GM10266 (cell line): ENCODE measurements at regions not wholly inside any gene's neighbourhood (a gene's known extent, or its start where the extent isn't known, plus 50 kb on each side); places are given as distances from the start of the nearest gene placed in this dataset.

Experiments used
- DNase-seq: peaks from one replicate; pipeline ENCODE4 v3.0.0; 2012; ENCODE audit errors: extremely low spot score
- TF ChIP-seq, protein P1 (sequence below): IDR thresholded peaks from 2 replicates; pipeline ENCODE4 v1.5.1; 2012; ENCODE audit warnings: mild to moderate bottlenecking, low read depth; ENCODE audit not compliant: control insufficient read depth, insufficient read depth; ENCODE audit errors: missing control alignments

DNA sequence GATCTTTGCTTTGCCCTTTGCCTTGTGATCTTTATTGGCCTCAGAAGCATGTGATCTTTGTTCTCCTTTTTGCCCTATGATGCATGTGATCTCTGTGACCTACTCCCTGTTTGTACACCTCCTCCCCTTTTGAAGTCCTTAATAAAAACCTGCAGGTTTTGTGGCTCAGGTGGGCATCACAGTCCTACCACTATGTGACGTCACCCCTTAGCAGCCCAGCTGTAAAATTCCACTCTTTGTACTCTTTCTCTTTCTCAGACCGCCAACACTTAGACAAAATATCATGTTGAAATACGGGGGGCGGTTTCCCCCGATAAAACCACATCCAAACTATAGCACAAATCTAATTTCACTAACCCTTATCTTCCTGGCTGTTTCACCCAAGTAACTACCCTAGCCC is 76.7 kb upstream of the RAPGEF4 start:
- TF ChIP-seq, protein P1, sequence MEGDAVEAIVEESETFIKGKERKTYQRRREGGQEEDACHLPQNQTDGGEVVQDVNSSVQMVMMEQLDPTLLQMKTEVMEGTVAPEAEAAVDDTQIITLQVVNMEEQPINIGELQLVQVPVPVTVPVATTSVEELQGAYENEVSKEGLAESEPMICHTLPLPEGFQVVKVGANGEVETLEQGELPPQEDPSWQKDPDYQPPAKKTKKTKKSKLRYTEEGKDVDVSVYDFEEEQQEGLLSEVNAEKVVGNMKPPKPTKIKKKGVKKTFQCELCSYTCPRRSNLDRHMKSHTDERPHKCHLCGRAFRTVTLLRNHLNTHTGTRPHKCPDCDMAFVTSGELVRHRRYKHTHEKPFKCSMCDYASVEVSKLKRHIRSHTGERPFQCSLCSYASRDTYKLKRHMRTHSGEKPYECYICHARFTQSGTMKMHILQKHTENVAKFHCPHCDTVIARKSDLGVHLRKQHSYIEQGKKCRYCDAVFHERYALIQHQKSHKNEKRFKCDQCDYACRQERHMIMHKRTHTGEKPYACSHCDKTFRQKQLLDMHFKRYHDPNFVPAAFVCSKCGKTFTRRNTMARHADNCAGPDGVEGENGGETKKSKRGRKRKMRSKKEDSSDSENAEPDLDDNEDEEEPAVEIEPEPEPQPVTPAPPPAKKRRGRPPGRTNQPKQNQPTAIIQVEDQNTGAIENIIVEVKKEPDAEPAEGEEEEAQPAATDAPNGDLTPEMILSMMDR = no peak
- no peak for DNase-seq

DNA sequence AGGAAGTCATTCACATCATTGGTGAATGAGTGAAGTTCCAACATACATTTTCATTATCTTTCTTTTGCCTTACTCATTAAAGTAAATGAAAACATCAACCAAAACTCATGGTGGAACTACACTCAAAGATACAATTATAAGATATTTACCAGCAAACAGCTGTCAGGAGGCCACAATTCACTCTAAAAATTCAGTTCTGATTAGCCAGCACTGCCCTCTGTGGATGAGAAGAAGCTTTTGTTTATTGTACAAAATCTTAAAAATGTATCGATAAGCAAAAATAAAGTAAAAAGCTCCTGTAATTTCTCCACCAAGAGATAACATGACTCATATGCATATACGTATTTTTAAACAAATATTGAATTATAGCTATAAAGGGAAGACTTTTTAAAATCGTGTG is 73.5 kb upstream of the RAPGEF4 start:
- TF ChIP-seq, protein P1 = no peak
- no peak for DNase-seq

DNA sequence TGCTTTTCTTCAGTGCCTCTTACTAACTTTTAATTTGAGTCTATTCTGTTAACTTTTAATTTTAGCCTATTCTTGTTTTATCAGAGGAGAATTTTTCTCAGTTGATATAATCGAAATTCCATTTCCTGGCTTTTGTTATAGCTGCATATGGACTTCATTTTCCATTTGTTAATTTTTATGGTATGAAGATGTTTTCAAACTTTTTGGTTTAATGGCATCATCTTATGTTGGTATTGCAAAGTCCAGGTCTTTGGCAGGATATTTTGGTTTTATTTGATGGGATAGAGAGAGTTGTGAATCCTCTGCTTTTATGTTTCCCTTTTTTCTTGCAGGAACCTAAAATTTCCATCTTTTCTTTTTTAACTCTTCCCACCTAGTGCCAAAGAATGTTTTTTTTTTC is 70.9 kb upstream of the RAPGEF4 start:
- DNase-seq = no peak
- TF ChIP-seq, protein P1 = no peak

DNA sequence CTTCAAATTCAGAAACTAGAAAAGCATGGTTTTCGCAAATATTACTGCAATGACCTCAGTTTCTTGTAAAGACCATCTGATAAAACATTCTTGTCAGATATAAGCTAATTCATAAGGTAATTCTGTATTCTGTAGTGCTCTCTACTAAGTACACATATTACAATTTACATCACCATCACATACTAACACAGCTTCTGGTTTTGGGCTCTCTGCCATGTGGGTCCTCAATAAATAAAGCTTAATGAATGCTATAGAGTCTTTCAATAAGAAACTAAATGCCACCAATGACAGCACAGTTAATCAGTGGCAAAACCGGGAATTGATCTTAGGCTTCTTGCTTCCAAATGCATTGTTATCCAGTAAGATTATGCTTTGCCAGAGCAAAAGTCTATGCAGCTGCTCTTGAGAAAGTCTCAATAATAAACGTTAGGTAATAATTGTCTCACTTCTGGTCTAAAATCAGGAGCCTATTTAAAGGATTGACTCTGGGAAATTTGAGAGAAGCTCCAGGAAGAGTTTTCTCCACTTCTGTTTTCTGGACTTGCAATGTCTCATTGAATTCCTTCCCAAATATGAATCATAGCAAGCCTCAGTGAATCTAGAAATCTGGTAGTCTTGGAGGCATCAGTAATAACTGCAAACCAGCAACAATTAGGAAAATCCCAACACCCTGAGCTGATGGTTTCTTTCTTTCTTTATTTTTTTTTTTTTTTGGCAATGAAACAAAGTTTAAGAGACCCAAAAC is 67.9 kb upstream of the RAPGEF4 start:
- DNase-seq = no peak
- TF ChIP-seq, protein P1 = no peak

DNA sequence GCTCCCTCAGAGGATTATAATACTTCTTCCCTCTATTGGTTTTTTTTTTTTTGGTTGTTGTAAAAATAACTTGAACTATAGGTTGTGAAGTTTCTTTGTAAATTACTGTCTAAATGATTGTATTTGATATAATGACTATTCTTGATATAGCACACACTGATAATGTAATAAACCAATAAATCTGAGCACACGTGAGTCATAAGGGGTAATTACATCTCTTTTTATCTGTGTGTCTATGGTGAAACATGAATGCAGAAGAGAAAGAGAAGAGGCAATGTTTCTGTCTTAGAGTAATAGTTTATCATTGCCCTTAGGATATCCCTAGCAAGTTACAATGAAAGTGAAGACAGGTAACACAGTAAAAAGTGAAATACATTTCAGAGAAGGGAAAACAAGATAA is 64.1 kb upstream of the RAPGEF4 start:
- no peak for DNase-seq
- TF ChIP-seq, protein P1 = no peak

DNA sequence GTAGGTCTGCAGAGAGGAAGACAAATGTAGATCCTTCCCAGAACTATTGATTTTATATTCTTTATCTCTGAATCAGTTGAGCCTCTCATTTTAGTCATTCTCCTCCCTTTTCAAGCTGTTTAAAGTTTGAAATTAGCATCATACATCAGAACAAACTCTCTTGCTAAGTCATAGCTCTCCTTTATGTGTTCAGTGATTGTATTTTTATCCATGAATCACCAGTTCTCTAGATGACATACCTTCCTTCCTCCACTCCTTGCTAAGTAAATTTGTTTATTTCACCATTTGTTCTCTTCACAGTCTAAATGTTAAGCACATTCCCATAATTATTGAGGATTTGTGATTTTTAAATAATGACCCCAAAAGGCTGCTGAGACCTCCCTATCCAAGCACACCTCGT is 63.5 kb upstream of the RAPGEF4 start:
- TF ChIP-seq, protein P1 = no peak
- DNase-seq = no peak

DNA sequence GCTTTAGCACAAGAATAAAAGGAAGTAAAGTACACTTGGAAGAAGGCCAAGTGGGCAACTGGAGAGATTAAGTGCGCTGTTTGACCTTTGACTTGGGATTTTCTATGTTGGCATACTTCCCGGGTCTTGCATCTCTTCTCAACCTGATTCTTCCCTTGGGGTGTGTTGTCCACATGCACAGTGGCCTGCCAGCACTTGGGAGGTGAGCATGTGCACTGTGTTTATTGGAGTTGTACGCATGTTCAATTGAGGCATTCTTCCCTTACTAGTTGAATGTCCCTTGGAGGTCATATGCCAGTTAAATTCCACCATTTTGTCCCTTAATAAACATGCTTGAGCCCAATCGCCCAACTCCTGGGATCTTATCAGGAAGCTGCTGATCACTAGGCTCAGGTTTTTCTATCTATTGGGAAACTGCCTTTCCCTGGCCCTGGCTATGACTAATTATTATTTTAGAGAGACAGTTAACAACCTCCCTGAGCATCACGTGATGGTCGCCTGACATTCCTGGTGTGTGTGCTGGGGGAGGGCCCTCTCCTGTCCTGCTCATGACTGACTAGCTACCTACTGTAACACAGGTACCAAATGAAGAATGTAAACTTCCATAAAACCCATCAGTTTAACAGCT is 62.5 kb upstream of the RAPGEF4 start:
- no peak for DNase-seq
- TF ChIP-seq, protein P1 = no peak
